ENCODE measurements at regions not wholly inside any gene's neighbourhood (a gene's known extent, or its start where the extent isn't known, plus 50 kb on each side); places are given as distances from the start of the nearest gene placed in this dataset.

GRCh38 chr5:4969351-4969750 is 170.8 kb upstream of the ADAMTS16 start:
- Histone ChIP-seq H3K4me3 (no peak overlapping the region), H3K9me3 (no peaks in the 10 kb centered on the region), H3K36me3 (no peaks in the 10 kb centered on the region), H3K4me1 (replicated peaks) (no peaks in the 10 kb centered on the region), H3K27ac (no peak overlapping the region), H3K27me3 (replicated peaks; ENCODE audit: insufficient read depth) (no peaks in the 10 kb centered on the region)
- DNase-seq (ENCODE audit: low spot score): no peak
- 73% methylated on average over 4 of the region's 4 CpGs for WGBS
- intact Hi-C loops (cut with DNase I): no loop called here
- TF ChIP-seq POLR2A (IDR thresholded peaks at IDR 0.05) (no peak), POLR2AphosphoS5 (IDR thresholded peaks at IDR 0.05) (no peak), CTCF (IDR thresholded peaks at IDR 0.05) (no peak)

DNA sequence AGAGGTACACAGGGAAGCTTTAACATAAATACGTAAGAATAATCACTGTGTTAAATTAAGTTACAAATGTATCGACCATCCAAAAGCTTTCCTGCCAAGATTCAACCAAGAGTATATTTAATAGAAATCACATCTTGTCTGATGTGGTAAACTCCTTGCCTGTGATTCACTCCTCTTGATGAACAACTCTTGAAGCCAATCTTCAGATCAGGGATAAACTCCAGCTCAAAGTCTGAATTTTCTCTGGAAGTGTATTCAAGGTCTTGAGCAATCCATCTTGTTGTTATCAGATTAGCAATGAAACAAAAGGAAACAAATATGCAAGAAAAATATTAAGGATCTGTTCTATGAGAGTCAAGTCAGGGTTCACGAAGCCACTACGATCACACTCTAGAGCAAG is 170.0 kb upstream of the ADAMTS16 start:
- no peak overlapping the region for H3K4me3 ChIP-seq
- no peak for TF ChIP-seq CTCF (IDR thresholded peaks at IDR 0.05)
- no peak for TF ChIP-seq POLR2A (IDR thresholded peaks at IDR 0.05)
- no peak for TF ChIP-seq POLR2AphosphoS5 (IDR thresholded peaks at IDR 0.05)
- no peaks in the 10 kb centered on the region for H3K9me3 ChIP-seq
- intact Hi-C loops (cut with DNase I): no loop called here
- 88% methylated on average over 4 of the region's 4 CpGs for WGBS
- DNase-seq (ENCODE audit: low spot score): no peak
- H3K27ac ChIP-seq: no peak overlapping the region
- no peaks in the 10 kb centered on the region for H3K27me3 ChIP-seq (replicated peaks; ENCODE audit: insufficient read depth)
- H3K4me1 ChIP-seq (replicated peaks): no peaks in the 10 kb centered on the region
- no peaks in the 10 kb centered on the region for H3K36me3 ChIP-seq

DNA sequence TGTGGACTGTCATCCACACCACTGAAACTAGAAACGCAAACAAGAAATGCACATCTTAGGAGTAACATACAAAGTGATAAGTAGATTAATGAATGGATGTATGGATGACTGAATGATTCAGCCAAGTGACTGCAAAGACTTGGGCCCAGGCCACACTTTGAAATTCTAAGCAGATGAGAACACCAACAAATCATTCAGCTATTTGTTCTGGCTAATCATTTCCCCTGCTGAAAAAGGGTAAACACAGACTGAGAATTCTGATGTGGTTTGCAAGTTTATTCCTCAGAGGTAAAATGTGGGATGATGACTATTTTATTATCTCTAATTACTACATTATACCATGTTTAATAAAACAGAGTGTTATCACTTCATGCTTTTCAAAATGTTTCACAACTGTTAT is 163.2 kb upstream of the ADAMTS16 start:
- no peak for DNase-seq (ENCODE audit: low spot score)
- Histone ChIP-seq H3K27ac (no peak overlapping the region), H3K9me3 (no peaks in the 10 kb centered on the region), H3K4me3 (no peak overlapping the region), H3K36me3 (no peaks in the 10 kb centered on the region), H3K27me3 (replicated peaks; ENCODE audit: insufficient read depth) (no peaks in the 10 kb centered on the region), H3K4me1 (replicated peaks) (no peaks in the 10 kb centered on the region)
- intact Hi-C loops (cut with DNase I): no loop called here
- TF ChIP-seq CTCF (IDR thresholded peaks at IDR 0.05) (no peak), POLR2AphosphoS5 (IDR thresholded peaks at IDR 0.05) (no peak), POLR2A (IDR thresholded peaks at IDR 0.05) (no peak)
- WGBS: 37% methylated on average over 1 of the region's 1 CpG

DNA sequence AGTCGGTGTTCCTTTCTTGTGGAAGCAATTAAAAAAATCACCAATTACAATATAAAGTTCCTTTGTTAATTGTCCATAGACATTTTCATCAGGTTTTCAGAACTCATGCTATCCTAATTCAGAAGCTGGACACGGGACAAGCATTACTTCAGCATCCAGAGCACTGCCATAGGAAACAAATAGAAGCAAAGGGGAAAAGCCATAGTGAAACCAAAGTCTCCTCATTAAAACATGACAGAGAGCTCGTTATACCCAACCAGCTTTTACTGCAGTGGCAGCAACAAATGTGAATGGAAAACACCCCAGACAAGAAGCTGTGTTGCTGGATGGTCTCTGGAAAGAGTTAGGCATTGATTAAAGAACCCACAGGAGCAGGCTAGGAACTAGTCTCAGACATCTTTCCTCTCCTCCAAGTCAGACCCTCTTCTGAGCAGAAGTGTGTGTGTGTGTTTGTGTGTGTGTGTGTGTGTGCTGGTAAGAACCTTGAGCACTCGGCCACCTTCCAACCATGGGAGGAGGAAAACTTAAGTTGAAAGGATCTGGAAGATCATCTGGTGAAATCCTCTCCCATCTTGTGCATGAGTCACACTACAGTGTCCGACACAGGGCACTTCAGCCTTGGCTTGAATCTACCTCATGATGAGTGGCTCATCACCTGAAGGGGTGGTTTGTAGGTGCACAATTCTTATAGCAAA is 162.6 kb upstream of the ADAMTS16 start:
- Histone ChIP-seq H3K9me3 (no peaks in the 10 kb centered on the region), H3K4me3 (no peak overlapping the region), H3K36me3 (no peaks in the 10 kb centered on the region), H3K4me1 (replicated peaks) (no peaks in the 10 kb centered on the region), H3K27me3 (replicated peaks; ENCODE audit: insufficient read depth) (no peaks in the 10 kb centered on the region), H3K27ac (no peak overlapping the region)
- WGBS: 61% methylated on average over 5 of the region's 5 CpGs
- intact Hi-C loops (cut with DNase I): no loop called here
- no peak for DNase-seq (ENCODE audit: low spot score)
- TF ChIP-seq CTCF (IDR thresholded peaks at IDR 0.05) (no peak), POLR2A (IDR thresholded peaks at IDR 0.05) (no peak), POLR2AphosphoS5 (IDR thresholded peaks at IDR 0.05) (no peak)

DNA sequence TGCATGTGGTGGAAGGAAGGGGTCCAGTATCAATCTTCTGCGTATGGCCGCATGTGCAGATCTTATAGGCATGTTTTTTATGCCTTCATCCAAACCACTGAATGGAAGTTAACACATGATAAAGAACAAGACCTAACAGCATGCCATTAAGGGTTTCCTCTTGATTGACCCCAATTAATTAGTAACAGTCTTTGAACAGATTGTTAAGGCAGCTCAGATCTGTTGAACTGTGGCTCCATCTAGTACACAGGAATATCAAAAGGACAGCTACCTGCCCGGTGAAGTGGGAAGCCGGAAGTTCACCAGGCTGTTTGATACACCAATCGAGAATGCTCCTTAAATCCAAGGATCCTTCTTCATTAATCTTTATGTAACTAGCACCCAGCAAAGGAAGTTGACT is 159.9 kb upstream of the ADAMTS16 start:
- no peak for DNase-seq (ENCODE audit: low spot score)
- Histone ChIP-seq H3K27ac (no peak overlapping the region), H3K36me3 (no peaks in the 10 kb centered on the region), H3K9me3 (no peaks in the 10 kb centered on the region), H3K4me3 (no peak overlapping the region), H3K27me3 (replicated peaks; ENCODE audit: insufficient read depth) (no peaks in the 10 kb centered on the region), H3K4me1 (replicated peaks) (no peaks in the 10 kb centered on the region)
- intact Hi-C loops (cut with DNase I): no loop called here
- 95% methylated on average over 5 of the region's 5 CpGs for WGBS
- TF ChIP-seq POLR2A (IDR thresholded peaks at IDR 0.05) (no peak), CTCF (IDR thresholded peaks at IDR 0.05) (no peak), POLR2AphosphoS5 (IDR thresholded peaks at IDR 0.05) (no peak)

Measured in prostate gland (tissue), 2 donors.